ENCODE measurements at regions not wholly inside any gene's neighbourhood (a gene's known extent, or its start where the extent isn't known, plus 50 kb on each side); places are given as distances from the start of the nearest gene placed in this dataset.

GRCh38 chr4:160202802-160203201 lies 1099.9 kb downstream of the RAPGEF2 start:
- H3K4me2 ChIP-seq (ENCODE audit: insufficient read depth in 1 of 2, low read depth in 2 of 2, low read length in 2 of 2), result no peak overlapping the region

More at GRCh38 chr4:160202802-160203201, 1099.9 kb downstream of the RAPGEF2 start:
- Histone ChIP-seq H3K9me3 (ENCODE audit: insufficient read depth in 2 of 2, low read depth in 1 of 2, low read length in 1 of 2) (0 out of 4 replicates have a peak, but pooled peaks cover 0 to 4% of the 10 kb centered on the region in 2 experiments), H3K27me3 (replicated peaks in 1 of 4; ENCODE audit: control insufficient read depth in 3 of 4, extremely low read depth in 1 of 4, insufficient read depth in 3 of 4, low read length in 3 of 4) (no peaks in the 10 kb centered on the region), H2BK5ac (ENCODE audit: low read depth, low read length) (no peak overlapping the region), H3K9ac (replicated peaks in 1 of 4; ENCODE audit: extremely low read depth in 1 of 4, low read depth in 3 of 4, low read length in 3 of 4) (no peak overlapping the region), H4K20me1 (replicated peaks in 1 of 2; ENCODE audit: control insufficient read depth in 1 of 2, insufficient read depth in 2 of 2, low read length in 2 of 2) (no peaks in the 10 kb centered on the region), H3K14ac (ENCODE audit: insufficient read length) (no peak overlapping the region), H2AK5ac (ENCODE audit: low read depth, low read length) (no peak overlapping the region), H3K4me1 (replicated peaks in 1 of 4; ENCODE audit: control insufficient read depth in 3 of 4, insufficient read depth in 4 of 4, low read length in 3 of 4) (peaks cover 0 to 4% (median 0%) of the 10 kb centered on the region in 4 experiments; a peak in 1 of 7 replicates), H4K5ac (ENCODE audit: insufficient read length, low read depth, low read length) (no peak overlapping the region), H3K56ac (replicated peaks; ENCODE audit: insufficient read length, low read depth, low read length) (no peak overlapping the region), H4K8ac (ENCODE audit: extremely low read depth, insufficient read depth, low read length) (no peak overlapping the region), H3K4ac (replicated peaks; ENCODE audit: insufficient read length, low read depth, low read length) (no peak overlapping the region), H3K79me1 (ENCODE audit: low read depth, low read length) (no peaks in the 10 kb centered on the region), H3K18ac (ENCODE audit: extremely low read depth, low read length) (no peak overlapping the region), H3K27ac (ENCODE audit: low read depth, low read length) (no peak overlapping the region), H2AFZ (ENCODE audit: low read length) (peak overlapping the region; percentile 13; the same call in 1 of the 2 replicates), H2BK120ac (replicated peaks; ENCODE audit: low read depth, low read length) (no peak overlapping the region), H3K23ac (ENCODE audit: insufficient read length) (no peak overlapping the region), H2BK20ac (ENCODE audit: low read length) (no peak overlapping the region), H2BK12ac (ENCODE audit: low read depth, low read length) (no peak overlapping the region), H3K36me3 (ENCODE audit: control insufficient read depth in 2 of 4, insufficient read depth in 4 of 4, low read length in 3 of 4) (no peaks in the 10 kb centered on the region), H3K4me3 (ENCODE audit: extremely low read depth in 1 of 4, insufficient read depth in 2 of 4, low read depth in 3 of 4, low read length in 4 of 4) (no peak overlapping the region), H4K91ac (replicated peaks; ENCODE audit: insufficient read length, low read length) (no peak overlapping the region), H3K79me2 (ENCODE audit: control insufficient read depth in 1 of 2, insufficient read depth in 2 of 2, low read length in 2 of 2) (no peaks in the 10 kb centered on the region), H2BK15ac (ENCODE audit: low read length) (no peak overlapping the region), H3K23me2 (ENCODE audit: low read depth, low read length) (no peaks in the 10 kb centered on the region)
- 87% methylated on average over 2 of the region's 2 CpGs; no CpG with 5 or more reads in 1 of the 2 experiments for WGBS, 2 experiments (ENCODE audit: extremely low coverage in 1 of 2, insufficient coverage in 1 of 2, insufficient read length in 1 of 2, insufficient replicate concordance in 2 of 2, low coverage in 1 of 2, low lambda C conversion rate in 2 of 2, missing lambda C conversion rate in 1 of 2)
- DNase-seq (ENCODE audit: low read depth in 1 of 2, low spot score in 2 of 2), result no peak
- peak; percentile 19 for FAIRE-seq
- ChIA-PET CTCF (ENCODE audit: partially characterized antibody) (no interaction called here), POLR2A (ENCODE audit: partially characterized antibody) (no interaction called here)
- no peak for TF ChIP-seq FOSL1 (IDR thresholded peaks at IDR 0.05; ENCODE audit: insufficient read depth, low read depth, low read length)
- TF ChIP-seq PHF8 (conservative IDR thresholded peaks at IDR 0.05; ENCODE audit: low read depth, low read length), result no peak
- TF ChIP-seq NRF1 (IDR thresholded peaks at IDR 0.05; ENCODE audit: low read depth, low read length), result no peak
- TF ChIP-seq JUN (IDR thresholded peaks at IDR 0.05; ENCODE audit: low read depth, low read length), result no peak
- TF ChIP-seq TEAD4 (IDR thresholded peaks at IDR 0.05; ENCODE audit: low read depth, low read length), result no peak

Measured in H1 (cell line).